ENCODE measurements at regions not wholly inside any gene's neighbourhood (a gene's known extent, or its start where the extent isn't known, plus 50 kb on each side); places are given as distances from the start of the nearest gene placed in this dataset.

GRCh38 chr12:130070126-130070611, 92.1 kb upstream of the FZD10 start:
- TF ChIP-seq CTCF (IDR thresholded peaks at IDR 0.05; ENCODE audit: low read depth, low read length): no peak
- no peak for TF ChIP-seq POLR2A (IDR thresholded peaks at IDR 0.05; ENCODE audit: extremely low read depth, insufficient read length)
- TF ChIP-seq, protein P1, sequence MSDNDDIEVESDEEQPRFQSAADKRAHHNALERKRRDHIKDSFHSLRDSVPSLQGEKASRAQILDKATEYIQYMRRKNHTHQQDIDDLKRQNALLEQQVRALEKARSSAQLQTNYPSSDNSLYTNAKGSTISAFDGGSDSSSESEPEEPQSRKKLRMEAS (IDR thresholded peaks at IDR 0.05; ENCODE audit: low read depth, low read length): no peak
